Suprapubic skin (tissue), 4 donors: ENCODE measurements at regions not wholly inside any gene's neighbourhood (a gene's known extent, or its start where the extent isn't known, plus 50 kb on each side); places are given as distances from the start of the nearest gene placed in this dataset.

ENCODE experiments used
- CTCF ChIP-seq, 2 donors: fragments of 200-600 bp in 1 of 2; fragments of 450-650 bp in 1 of 2; sonication (generic) in 1 of 2; IDR thresholded peaks; one replicate each; pipeline ENCODE4 v1.5.1; 2016 to 2019; ENCODE audit warnings: antibody characterized with exemption in 2 of 2, mild to moderate bottlenecking in 1 of 2, moderate library complexity in 1 of 2
- POLR2A ChIP-seq, 2 donors: fragments of 450-650 bp; IDR thresholded peaks; one replicate each; pipeline ENCODE4 v1.6.1; 2017; ENCODE audit warnings: antibody characterized with exemption in 2 of 2, mild to moderate bottlenecking in 2 of 2, moderate library complexity in 2 of 2
- POLR2AphosphoS5 ChIP-seq, 3 donors: sonication (generic); formaldehyde crosslinking; IDR thresholded peaks; one replicate each; pipeline ENCODE4 v1.6.1; 2017; ENCODE audit warnings: antibody characterized with exemption in 3 of 3

- TF ChIP-seq CTCF (IDR thresholded peaks at IDR 0.05) (no peak), POLR2A (IDR thresholded peaks at IDR 0.05) (no peak), POLR2AphosphoS5 (IDR thresholded peaks at IDR 0.05) (no peak)
Measured at GRCh38 chr4:136571315-136571714, 961.0 kb downstream of the PCDH18 start.
